HEK293 (cell line): ENCODE measurements at regions not wholly inside any gene's neighbourhood (a gene's known extent, or its start where the extent isn't known, plus 50 kb on each side); places are given as distances from the start of the nearest gene placed in this dataset.

Source experiments
- CTCF ChIA-PET: fragments of 350-600 bp; formaldehyde crosslinking; extraction: SDS; loops from one replicate; lab custom pipeline; 2021; ENCODE audit warnings: antibody characterized with exemption; lab: Yijun Ruan, JAX
- POLR2A ChIA-PET: fragments of 300-600 bp; formaldehyde crosslinking; extraction: SDS; loops from one replicate; lab custom pipeline; 2020; ENCODE audit warnings: antibody characterized with exemption, inconsistent platforms; lab: Yijun Ruan, JAX
- H3K27ac ChIP-seq: fragments of 200-500 bp; sonication (Bioruptor generic); 2 replicates; pipeline ENCODE4 v1.5.1; 2014; ENCODE audit warnings: low read depth, low read length, control low read depth, inconsistent platforms; ENCODE audit errors: extremely low read depth
- H3K36me3 ChIP-seq, 2 experiments: fragments of 200-500 bp in 1 of 2; sonication (Bioruptor generic) in 1 of 2; 1 replicate in 1 of 2; 2 replicates in 1 of 2; pipeline ENCODE4 v1.5.1; 2014 to 2017; ENCODE audit warnings: inconsistent platforms in 2 of 2, low read length in 2 of 2; ENCODE audit not compliant: control insufficient read depth in 2 of 2, insufficient read depth in 1 of 2
- H3K4me1 ChIP-seq: fragments of 200-500 bp; sonication (Bioruptor generic); 2 replicates; pipeline ENCODE4 v1.5.1; 2014; ENCODE audit warnings: mild to moderate bottlenecking, low read length, inconsistent platforms; ENCODE audit not compliant: control insufficient read depth, insufficient read depth
- H3K4me3 ChIP-seq: 2 replicates; pipeline ENCODE4 v1.5.1; 2011; ENCODE audit warnings: low read depth, mild to moderate bottlenecking, control low read depth, low read length, moderate library complexity
- H3K9me3 ChIP-seq: fragments of 200-500 bp; sonication (Bioruptor generic); 2 replicates; pipeline ENCODE4 v1.5.1; 2014; ENCODE audit warnings: low read depth, low read length, inconsistent platforms; ENCODE audit not compliant: control insufficient read depth, insufficient read depth
- IKZF3 ChIP-seq: fragments of 450-650 bp; IDR thresholded peaks from 2 replicates; pipeline ENCODE4 v1.5.0; 2018; ENCODE audit warnings: missing biosample characterization, mild to moderate bottlenecking, missing genetic modification characterization, moderate library complexity
- PRDM1 ChIP-seq: fragments of 450-650 bp; formaldehyde crosslinking; IDR thresholded peaks from 2 replicates; pipeline ENCODE4; 2016; ENCODE audit warnings: missing biosample characterization, missing genetic modification characterization
- PRDM10 ChIP-seq: fragments of 450-650 bp; formaldehyde crosslinking; IDR thresholded peaks from 2 replicates; pipeline ENCODE4 v1.5.1; 2016; ENCODE audit warnings: missing biosample characterization, missing genetic modification characterization
- REST ChIP-seq: fragments of 450-650 bp; formaldehyde crosslinking; IDR thresholded peaks from 2 replicates; pipeline ENCODE4 v1.5.1; 2016; ENCODE audit warnings: missing biosample characterization, missing genetic modification characterization
- YY2 ChIP-seq: fragments of 450-650 bp; formaldehyde crosslinking; IDR thresholded peaks from 2 replicates; pipeline ENCODE4 v1.5.1; 2016; ENCODE audit warnings: missing biosample characterization, missing genetic modification characterization
- ZFHX2 ChIP-seq: fragments of 450-650 bp; formaldehyde crosslinking; conservative IDR thresholded peaks from 2 replicates; pipeline ENCODE4 v1.5.1; 2016; ENCODE audit warnings: missing biosample characterization, missing genetic modification characterization
- ZFP37 ChIP-seq: fragments of 450-650 bp; formaldehyde crosslinking; IDR thresholded peaks from 2 replicates; pipeline ENCODE4 v1.5.1; 2016; ENCODE audit warnings: missing biosample characterization, missing genetic modification characterization
- ZNF121 ChIP-seq: fragments of 450-650 bp; formaldehyde crosslinking; IDR thresholded peaks from 2 replicates; pipeline ENCODE4 v1.5.1; 2016; ENCODE audit warnings: missing biosample characterization, missing genetic modification characterization
- ZNF2 ChIP-seq: fragments of 450-650 bp; formaldehyde crosslinking; IDR thresholded peaks from 2 replicates; pipeline ENCODE4 v1.5.1; 2016; ENCODE audit warnings: missing biosample characterization, missing genetic modification characterization
- ZNF26 ChIP-seq: fragments of 450-650 bp; formaldehyde crosslinking; IDR thresholded peaks from 2 replicates; pipeline ENCODE4 v1.5.1; 2016; ENCODE audit warnings: missing biosample characterization, missing genetic modification characterization
- ZNF610 ChIP-seq: fragments of 450-650 bp; formaldehyde crosslinking; IDR thresholded peaks from 2 replicates; pipeline ENCODE4 v1.5.1; 2016; ENCODE audit warnings: missing biosample characterization, missing genetic modification characterization, borderline replicate concordance
- ZNF654 ChIP-seq: fragments of 450-650 bp; formaldehyde crosslinking; IDR thresholded peaks from 2 replicates; pipeline ENCODE4 v1.5.1; 2016; ENCODE audit warnings: low read depth, missing biosample characterization, missing genetic modification characterization
- ZNF660 ChIP-seq: fragments of 450-650 bp; IDR thresholded peaks from 2 replicates; pipeline ENCODE4 v1.5.1; 2018; ENCODE audit warnings: missing biosample characterization, mild to moderate bottlenecking, missing genetic modification characterization
- ZNF768 ChIP-seq: fragments of 450-650 bp; formaldehyde crosslinking; IDR thresholded peaks from 2 replicates; pipeline ENCODE4 v1.5.1; 2018; ENCODE audit warnings: missing biosample characterization, mild to moderate bottlenecking, missing genetic modification characterization
- ZNF776 ChIP-seq: fragments of 450-650 bp; formaldehyde crosslinking; IDR thresholded peaks from 2 replicates; pipeline ENCODE4 v1.5.0; 2017; ENCODE audit warnings: missing biosample characterization, missing genetic modification characterization, borderline replicate concordance
- ZNF785 ChIP-seq: fragments of 450-650 bp; formaldehyde crosslinking; IDR thresholded peaks from 2 replicates; pipeline ENCODE4 v1.5.1; 2016; ENCODE audit warnings: missing biosample characterization, missing genetic modification characterization
- ZSCAN5A ChIP-seq: fragments of 450-650 bp; formaldehyde crosslinking; IDR thresholded peaks from 2 replicates; pipeline ENCODE4 v1.5.1; 2016; ENCODE audit warnings: missing biosample characterization, missing genetic modification characterization
- ZXDB ChIP-seq: fragments of 450-650 bp; formaldehyde crosslinking; IDR thresholded peaks from 2 replicates; pipeline ENCODE4 v1.5.1; 2016; ENCODE audit warnings: missing biosample characterization, missing genetic modification characterization
- TF ChIP-seq, protein P1 (sequence below): fragments of 450-650 bp; formaldehyde crosslinking; IDR thresholded peaks from 2 replicates; pipeline ENCODE4 v1.5.1; 2016; ENCODE audit warnings: missing biosample characterization, missing genetic modification characterization
- TF ChIP-seq, protein P2 (sequence below): fragments of 450-650 bp; formaldehyde crosslinking; IDR thresholded peaks from 2 replicates; pipeline ENCODE4 v1.5.1; 2017; ENCODE audit warnings: missing biosample characterization, missing genetic modification characterization

- Histone ChIP-seq H3K9me3 (no peaks in the 10 kb centered on the region), H3K4me3 (no peak overlapping the region), H3K4me1 (no peaks in the 10 kb centered on the region), H3K36me3 (no peaks in the 10 kb centered on the region), H3K27ac (no peak overlapping the region)
- ChIA-PET CTCF (interaction anchor here (0.6 to 3.1 kb wide), 44 partner anchors 9 to 1440 kb away, joined by 3 to 137 read pairs (median 4); partner anchors contain the start of genes DAB2 and FYB1), POLR2A (interaction anchor here (0.6 to 2.2 kb wide), 3 partner anchors 114 to 171 kb away, joined by 3 to 8 read pairs (median 4); partner anchors contain the start of gene DAB2)
- peak; percentile 25; the same call in 1 of the 2 replicates for TF ChIP-seq IKZF3 (tag by site-specific recombination)
- peak; percentile 84 for TF ChIP-seq ZNF660 (tag by site-specific recombination)
- no peak for TF ChIP-seq ZNF768 (tag by site-specific recombination)
- peak; percentile 58 for TF ChIP-seq PRDM1 (tag by site-specific recombination)
- no peak for TF ChIP-seq ZNF121 (tag by site-specific recombination)
- TF ChIP-seq ZNF654 (tag by site-specific recombination) = peak; percentile 92
- TF ChIP-seq ZNF2 = 0 out of 2 replicates have a peak, but pooled peaks have one; percentile 17
- TF ChIP-seq, protein P1, sequence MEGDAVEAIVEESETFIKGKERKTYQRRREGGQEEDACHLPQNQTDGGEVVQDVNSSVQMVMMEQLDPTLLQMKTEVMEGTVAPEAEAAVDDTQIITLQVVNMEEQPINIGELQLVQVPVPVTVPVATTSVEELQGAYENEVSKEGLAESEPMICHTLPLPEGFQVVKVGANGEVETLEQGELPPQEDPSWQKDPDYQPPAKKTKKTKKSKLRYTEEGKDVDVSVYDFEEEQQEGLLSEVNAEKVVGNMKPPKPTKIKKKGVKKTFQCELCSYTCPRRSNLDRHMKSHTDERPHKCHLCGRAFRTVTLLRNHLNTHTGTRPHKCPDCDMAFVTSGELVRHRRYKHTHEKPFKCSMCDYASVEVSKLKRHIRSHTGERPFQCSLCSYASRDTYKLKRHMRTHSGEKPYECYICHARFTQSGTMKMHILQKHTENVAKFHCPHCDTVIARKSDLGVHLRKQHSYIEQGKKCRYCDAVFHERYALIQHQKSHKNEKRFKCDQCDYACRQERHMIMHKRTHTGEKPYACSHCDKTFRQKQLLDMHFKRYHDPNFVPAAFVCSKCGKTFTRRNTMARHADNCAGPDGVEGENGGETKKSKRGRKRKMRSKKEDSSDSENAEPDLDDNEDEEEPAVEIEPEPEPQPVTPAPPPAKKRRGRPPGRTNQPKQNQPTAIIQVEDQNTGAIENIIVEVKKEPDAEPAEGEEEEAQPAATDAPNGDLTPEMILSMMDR (tag by site-specific recombination) = peak; percentile 35; the same call in 1 of the 2 replicates
- no peak for TF ChIP-seq ZNF610 (tag by site-specific recombination)
- TF ChIP-seq PRDM10 (tag by site-specific recombination) = peak; percentile 45; the same call in 1 of the 2 replicates
These were observed 122.9 kb upstream of the DAB2 start for GRCh38 chr5:39547553-39548154.

GRCh38 chr5:39544941-39545340 lies 120.2 kb upstream of the DAB2 start:
- POLR2A ChIA-PET = no interaction called here
- no peaks in the 10 kb centered on the region for H3K4me1 ChIP-seq
- no peak for TF ChIP-seq REST (tag by site-specific recombination)
- TF ChIP-seq ZFHX2 (tag by site-specific recombination) = no peak
- TF ChIP-seq, protein P2, sequence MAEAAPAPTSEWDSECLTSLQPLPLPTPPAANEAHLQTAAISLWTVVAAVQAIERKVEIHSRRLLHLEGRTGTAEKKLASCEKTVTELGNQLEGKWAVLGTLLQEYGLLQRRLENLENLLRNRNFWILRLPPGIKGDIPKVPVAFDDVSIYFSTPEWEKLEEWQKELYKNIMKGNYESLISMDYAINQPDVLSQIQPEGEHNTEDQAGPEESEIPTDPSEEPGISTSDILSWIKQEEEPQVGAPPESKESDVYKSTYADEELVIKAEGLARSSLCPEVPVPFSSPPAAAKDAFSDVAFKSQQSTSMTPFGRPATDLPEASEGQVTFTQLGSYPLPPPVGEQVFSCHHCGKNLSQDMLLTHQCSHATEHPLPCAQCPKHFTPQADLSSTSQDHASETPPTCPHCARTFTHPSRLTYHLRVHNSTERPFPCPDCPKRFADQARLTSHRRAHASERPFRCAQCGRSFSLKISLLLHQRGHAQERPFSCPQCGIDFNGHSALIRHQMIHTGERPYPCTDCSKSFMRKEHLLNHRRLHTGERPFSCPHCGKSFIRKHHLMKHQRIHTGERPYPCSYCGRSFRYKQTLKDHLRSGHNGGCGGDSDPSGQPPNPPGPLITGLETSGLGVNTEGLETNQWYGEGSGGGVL (tag by site-specific recombination) = no peak
- TF ChIP-seq ZNF776 (tag by site-specific recombination) = no peak
- no peak for TF ChIP-seq ZFP37
- TF ChIP-seq ZSCAN5A = no peak
- no peak for TF ChIP-seq ZNF785 (tag by site-specific recombination)
- TF ChIP-seq YY2 = no peak
- no peak for TF ChIP-seq ZXDB (tag by site-specific recombination)
- TF ChIP-seq ZNF26 (tag by site-specific recombination) = no peak
- H3K36me3 ChIP-seq = no peaks in the 10 kb centered on the region
- CTCF ChIA-PET = interaction anchor here (0.6 to 5.3 kb wide), 4 partner anchors 19 to 167 kb away, joined by 3 to 77 read pairs (median 4); no protein-coding TSS in a partner anchor
- no peak overlapping the region for H3K4me3 ChIP-seq
- H3K9me3 ChIP-seq = no peaks in the 10 kb centered on the region
- H3K27ac ChIP-seq = no peak overlapping the region
